GM10266 (cell line): ENCODE measurements at regions not wholly inside any gene's neighbourhood (a gene's known extent, or its start where the extent isn't known, plus 50 kb on each side); places are given as distances from the start of the nearest gene placed in this dataset.

Experiments used
- DNase-seq: peaks from one replicate; pipeline ENCODE4 v3.0.0; 2012; ENCODE audit errors: extremely low spot score
- TF ChIP-seq, protein P1 (sequence below): IDR thresholded peaks from 2 replicates; pipeline ENCODE4 v1.5.1; 2012; ENCODE audit warnings: mild to moderate bottlenecking, low read depth; ENCODE audit not compliant: control insufficient read depth, insufficient read depth; ENCODE audit errors: missing control alignments

DNA sequence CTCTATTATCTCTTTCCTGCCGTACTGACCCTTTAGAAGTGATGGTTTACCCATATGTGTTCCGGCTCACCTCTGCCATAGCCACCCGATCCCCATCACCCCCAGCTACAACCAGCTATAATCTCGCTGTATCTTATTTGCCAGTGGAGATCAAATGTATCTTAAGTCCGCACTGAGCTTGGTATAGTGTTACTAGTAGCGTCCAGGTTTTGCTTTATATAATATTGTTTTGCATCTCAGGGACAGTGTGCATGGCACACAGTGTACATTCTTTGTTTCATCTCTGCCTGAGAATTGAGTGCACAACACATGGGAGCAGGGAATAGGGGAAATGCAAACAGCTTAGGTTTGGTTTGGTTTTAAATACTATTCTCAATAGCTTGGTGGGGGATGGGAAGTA, 135.8 kb upstream of the SNX2 start:
- TF ChIP-seq, protein P1, sequence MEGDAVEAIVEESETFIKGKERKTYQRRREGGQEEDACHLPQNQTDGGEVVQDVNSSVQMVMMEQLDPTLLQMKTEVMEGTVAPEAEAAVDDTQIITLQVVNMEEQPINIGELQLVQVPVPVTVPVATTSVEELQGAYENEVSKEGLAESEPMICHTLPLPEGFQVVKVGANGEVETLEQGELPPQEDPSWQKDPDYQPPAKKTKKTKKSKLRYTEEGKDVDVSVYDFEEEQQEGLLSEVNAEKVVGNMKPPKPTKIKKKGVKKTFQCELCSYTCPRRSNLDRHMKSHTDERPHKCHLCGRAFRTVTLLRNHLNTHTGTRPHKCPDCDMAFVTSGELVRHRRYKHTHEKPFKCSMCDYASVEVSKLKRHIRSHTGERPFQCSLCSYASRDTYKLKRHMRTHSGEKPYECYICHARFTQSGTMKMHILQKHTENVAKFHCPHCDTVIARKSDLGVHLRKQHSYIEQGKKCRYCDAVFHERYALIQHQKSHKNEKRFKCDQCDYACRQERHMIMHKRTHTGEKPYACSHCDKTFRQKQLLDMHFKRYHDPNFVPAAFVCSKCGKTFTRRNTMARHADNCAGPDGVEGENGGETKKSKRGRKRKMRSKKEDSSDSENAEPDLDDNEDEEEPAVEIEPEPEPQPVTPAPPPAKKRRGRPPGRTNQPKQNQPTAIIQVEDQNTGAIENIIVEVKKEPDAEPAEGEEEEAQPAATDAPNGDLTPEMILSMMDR = no peak
- no peak for DNase-seq

DNA sequence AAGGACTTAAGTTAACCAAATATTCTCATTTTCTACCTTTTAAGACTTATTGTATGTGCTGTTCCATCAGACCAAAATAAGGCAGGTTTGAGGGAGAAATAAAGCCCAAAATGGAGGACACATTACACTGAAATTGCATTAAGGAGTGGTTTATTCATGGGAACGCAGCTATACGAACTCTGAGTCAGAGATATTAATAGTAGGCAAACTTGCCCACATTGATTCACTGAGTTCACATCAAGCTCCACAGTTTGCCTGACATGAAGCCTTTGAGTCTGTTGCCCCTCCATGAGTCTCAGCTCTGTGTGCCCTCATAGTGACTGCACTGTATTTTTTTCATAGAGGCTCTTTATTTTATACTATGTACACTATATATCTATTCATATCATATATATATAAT, 135.0 kb upstream of the SNX2 start:
- TF ChIP-seq, protein P1 = no peak
- no peak for DNase-seq

DNA sequence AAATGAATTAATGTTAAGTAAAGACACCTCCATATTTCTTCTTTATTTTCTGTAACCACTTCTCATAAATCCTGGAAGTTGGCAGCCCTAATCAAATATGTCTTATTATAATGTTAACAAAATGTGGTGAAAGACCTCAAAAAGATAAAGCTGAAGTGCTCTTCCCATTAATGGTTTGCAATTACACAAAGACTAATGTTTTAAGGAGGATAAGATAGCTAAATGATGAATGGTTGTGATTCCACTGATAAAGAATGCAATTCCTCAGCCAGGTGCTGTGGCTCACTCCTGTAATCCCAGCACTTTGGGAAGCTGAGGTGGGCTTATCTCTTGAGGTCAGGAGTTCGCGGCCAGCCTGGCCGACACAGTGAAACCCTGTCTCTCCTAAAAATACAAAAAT, 125.8 kb upstream of the SNX2 start:
- TF ChIP-seq, protein P1 = no peak
- DNase-seq = no peak

DNA sequence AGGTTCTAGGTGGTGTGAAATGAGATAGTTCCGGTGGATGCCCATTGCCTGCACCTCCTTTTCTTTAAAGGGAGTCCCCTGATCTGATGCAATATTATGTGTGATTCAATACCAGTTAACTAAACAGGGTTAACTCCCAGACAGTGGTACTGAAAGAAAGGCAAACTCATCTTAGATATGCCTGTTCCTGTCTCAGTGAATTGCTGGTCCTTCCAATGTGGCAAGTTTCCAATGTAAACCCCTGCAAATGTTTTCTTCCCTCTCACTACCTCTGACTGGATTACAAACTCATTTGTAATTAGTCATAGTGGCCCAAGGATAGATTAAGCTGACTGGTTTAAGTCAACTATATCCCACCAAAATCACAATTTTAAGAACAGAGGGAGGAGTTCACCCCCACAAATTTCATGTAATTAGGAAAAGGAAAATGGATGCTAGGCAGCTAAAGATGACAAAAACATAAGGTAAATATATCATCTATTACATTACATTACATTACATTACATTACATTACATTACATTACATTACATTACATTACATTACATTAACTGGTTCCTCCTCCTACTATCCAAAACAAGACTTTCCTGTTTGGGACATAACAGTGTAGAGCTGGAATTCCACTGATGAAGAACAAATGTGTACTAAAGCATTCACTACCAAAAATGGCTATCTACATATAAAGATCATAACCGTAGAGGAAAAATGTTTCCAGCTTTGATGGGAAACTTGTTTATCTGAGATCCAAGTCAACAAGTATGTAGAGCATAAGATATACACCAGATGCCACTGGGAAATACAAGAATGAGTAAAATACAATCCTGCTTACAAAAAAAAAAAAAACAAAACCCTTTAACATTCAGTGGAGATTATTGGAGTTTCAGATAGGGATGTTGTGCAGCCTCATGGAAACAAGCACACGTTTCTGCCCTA, 121.5 kb upstream of the SNX2 start:
- TF ChIP-seq, protein P1 = no peak
- DNase-seq = no peak

DNA sequence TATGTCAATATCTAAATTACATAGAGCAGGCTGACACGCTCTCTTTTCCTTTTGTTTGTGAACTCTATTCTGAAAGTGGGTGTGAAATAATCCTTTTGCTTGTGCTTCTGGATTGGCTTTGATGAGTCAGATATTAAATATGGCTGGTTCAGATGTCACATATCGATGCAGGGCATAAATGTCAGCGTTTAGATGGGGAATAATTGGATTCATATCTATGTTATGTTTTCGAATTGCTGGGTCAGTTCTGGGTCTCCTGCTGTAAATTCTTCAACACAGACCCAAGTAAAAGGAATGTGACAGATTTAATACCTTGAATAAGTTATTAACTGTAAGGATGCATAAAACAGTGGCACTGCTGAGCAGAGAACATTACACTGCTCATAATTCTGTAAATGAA, 118.7 kb upstream of the SNX2 start:
- TF ChIP-seq, protein P1 = no peak
- no peak for DNase-seq

DNA sequence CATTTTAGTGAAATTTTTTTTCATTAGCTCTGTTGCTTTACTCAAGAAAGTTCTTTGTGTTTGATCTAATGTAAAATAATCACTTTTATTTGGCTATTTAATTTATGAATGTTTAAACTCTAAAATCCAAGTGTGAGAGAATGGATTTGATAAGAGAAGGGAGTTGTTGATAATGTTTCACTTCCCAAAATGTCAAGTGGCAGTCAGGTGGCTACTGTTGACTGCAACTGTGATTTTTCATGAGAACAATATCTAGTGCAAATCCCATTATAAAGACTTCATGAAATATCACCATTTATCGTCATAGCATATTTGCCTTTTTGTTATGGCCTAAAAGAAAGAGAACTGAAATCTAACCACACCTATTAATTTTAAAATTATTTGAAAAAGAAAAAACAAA, 118.3 kb upstream of the SNX2 start:
- DNase-seq = no peak
- TF ChIP-seq, protein P1 = no peak

DNA sequence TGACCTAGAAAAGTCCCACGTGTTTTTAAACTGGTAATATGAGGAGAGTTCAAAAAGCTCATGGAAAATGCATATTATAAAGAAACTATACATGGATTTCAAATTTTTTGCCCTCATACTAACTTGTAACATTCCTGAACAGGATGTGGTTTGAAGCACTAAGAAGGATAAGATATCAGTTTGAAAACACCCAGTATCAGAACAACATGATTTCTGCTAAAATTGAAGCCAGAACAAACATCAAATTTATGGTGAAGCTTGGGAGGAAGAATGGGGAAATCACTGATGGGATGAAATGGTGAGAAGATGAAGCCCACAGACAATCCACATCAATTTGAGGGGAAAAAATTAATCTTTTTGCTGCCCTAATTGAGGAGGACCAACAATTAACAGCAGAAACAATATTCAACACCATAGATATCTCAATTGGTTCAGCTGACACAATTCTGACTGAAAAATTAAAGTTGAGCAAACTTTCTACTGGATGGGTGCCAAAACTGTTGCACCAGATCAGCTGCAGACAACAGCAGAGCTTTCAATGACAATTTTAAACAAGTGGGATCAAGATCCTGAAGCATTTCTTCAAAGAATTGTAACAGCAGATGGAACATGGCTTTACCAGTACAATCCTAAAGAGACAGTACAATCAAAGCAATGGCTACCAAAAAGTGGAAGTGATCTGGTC, 113.2 kb upstream of the SNX2 start:
- TF ChIP-seq, protein P1 = no peak
- DNase-seq = no peak
